WTC11 (cell line): ENCODE measurements at regions not wholly inside any gene's neighbourhood (a gene's known extent, or its start where the extent isn't known, plus 50 kb on each side); places are given as distances from the start of the nearest gene placed in this dataset.

ENCODE experiments used
- ATAC-seq: fragments of 200-7000 bp; cut with Tn5 transposase; 2 replicates; pipeline ENCODE4 v1.10.0; 2021; ENCODE audit warnings: mild to moderate bottlenecking, moderate library complexity
- CTCF ChIA-PET: fragments of 300-600 bp; sonication (Branson Sonifier 250); formaldehyde crosslinking; loops from one replicate; lab custom pipeline; 2021; ENCODE audit warnings: antibody characterized with exemption; lab: Charles Lee
- POLR2A ChIA-PET: fragments of 350-600 bp; sonication (Branson Sonifier 250); formaldehyde crosslinking; loops from one replicate; lab custom pipeline; 2021; ENCODE audit warnings: antibody characterized with exemption; lab: Charles Lee
- DNase-seq: peaks from one replicate; pipeline ENCODE4 v3.0.0; 2021; ENCODE audit warnings: low spot score
- H3K27ac Mint-ChIP-seq: 2 replicates; pipeline ENCODE4 v1.8.0; 2021; ENCODE audit warnings: mixed read lengths
- H3K27me3 Mint-ChIP-seq: 2 replicates; pipeline ENCODE4 v1.8.0; 2021; ENCODE audit warnings: low read depth, mild to moderate bottlenecking, moderate library complexity, mixed read lengths
- H3K36me3 Mint-ChIP-seq: 2 replicates; pipeline ENCODE4 v1.8.0; 2021; ENCODE audit warnings: mixed read lengths
- H3K4me1 Mint-ChIP-seq: 2 replicates; pipeline ENCODE4 v1.8.0; 2022; ENCODE audit warnings: mixed read lengths
- H3K4me3 Mint-ChIP-seq: 2 replicates; pipeline ENCODE4 v1.8.0; 2021; ENCODE audit warnings: mild to moderate bottlenecking, moderate library complexity, mixed read lengths
- H3K9me3 Mint-ChIP-seq: 2 replicates; pipeline ENCODE4 v1.8.0; 2021; ENCODE audit warnings: mixed read lengths
- HMGA2 ChIP-seq: fragments of 250-450 bp; sonication (Bioruptor Pico); IDR thresholded peaks from 2 replicates; pipeline ENCODE4 v1.4.0; 2021; ENCODE audit warnings: mild to moderate bottlenecking, moderate library complexity
- MYBL2 ChIP-seq: sonication (generic); formaldehyde crosslinking; IDR thresholded peaks from 2 replicates; pipeline ENCODE4 v1.8.1; 2023; ENCODE audit warnings: mild to moderate bottlenecking, moderate library complexity, missing genetic modification reagents
- NFATC4 ChIP-seq: fragments of 250-450 bp; sonication (Bioruptor Pico); IDR thresholded peaks from 2 replicates; pipeline ENCODE4 v1.9.0; 2021; ENCODE audit warnings: mild to moderate bottlenecking
- OVOL2 ChIP-seq: fragments of 250-450 bp; sonication (Bioruptor Pico); IDR thresholded peaks from 2 replicates; pipeline ENCODE4 v1.9.0; 2021; ENCODE audit warnings: mild to moderate bottlenecking, borderline replicate concordance
- PRRX2 ChIP-seq: fragments of 250-450 bp; sonication (Bioruptor Pico); IDR thresholded peaks from 2 replicates; pipeline ENCODE4 v1.8.0; 2021; ENCODE audit warnings: mild to moderate bottlenecking
- TP53 ChIP-seq: sonication (generic); formaldehyde crosslinking; IDR thresholded peaks from 2 replicates; pipeline ENCODE4 v1.8.1; 2023; ENCODE audit warnings: mild to moderate bottlenecking, missing genetic modification reagents
- ZNF232 ChIP-seq: sonication (generic); formaldehyde crosslinking; IDR thresholded peaks from 2 replicates; pipeline ENCODE4 v1.8.0; 2022; ENCODE audit warnings: mild to moderate bottlenecking, missing genetic modification reagents
- ZNF263 ChIP-seq: sonication (generic); formaldehyde crosslinking; IDR thresholded peaks from 2 replicates; pipeline ENCODE4 v1.8.1; 2022; ENCODE audit warnings: low read depth, mild to moderate bottlenecking, moderate library complexity, missing genetic modification reagents
- TF ChIP-seq, protein P1 (sequence below): fragments of 200-600 bp; IDR thresholded peaks from 2 replicates; pipeline ENCODE4 v1.8.0; 2022; ENCODE audit warnings: antibody characterized with exemption
- TF ChIP-seq, protein P2 (sequence below): sonication (generic); formaldehyde crosslinking; IDR thresholded peaks from 2 replicates; pipeline ENCODE4 v1.8.0; 2023; ENCODE audit warnings: missing genetic modification reagents
- TF ChIP-seq, protein P3 (sequence below): sonication (generic); formaldehyde crosslinking; IDR thresholded peaks from 2 replicates; pipeline ENCODE4 v1.8.1; 2023; ENCODE audit warnings: mild to moderate bottlenecking, missing genetic modification reagents
- TF ChIP-seq, protein P4 (sequence below): sonication (generic); formaldehyde crosslinking; IDR thresholded peaks from 2 replicates; pipeline ENCODE4 v1.8.0; 2022; ENCODE audit warnings: mild to moderate bottlenecking, missing genetic modification reagents
- TF ChIP-seq, protein P5 (sequence below): sonication (generic); formaldehyde crosslinking; IDR thresholded peaks from 2 replicates; pipeline ENCODE4 v1.8.0; 2022; ENCODE audit warnings: mild to moderate bottlenecking, missing genetic modification reagents
- TF ChIP-seq, protein P6 (sequence below): fragments of 250-450 bp; sonication (Bioruptor Pico); IDR thresholded peaks from 2 replicates; pipeline ENCODE4 v2.1.2; 2022; ENCODE audit warnings: mild to moderate bottlenecking, moderate library complexity

DNA sequence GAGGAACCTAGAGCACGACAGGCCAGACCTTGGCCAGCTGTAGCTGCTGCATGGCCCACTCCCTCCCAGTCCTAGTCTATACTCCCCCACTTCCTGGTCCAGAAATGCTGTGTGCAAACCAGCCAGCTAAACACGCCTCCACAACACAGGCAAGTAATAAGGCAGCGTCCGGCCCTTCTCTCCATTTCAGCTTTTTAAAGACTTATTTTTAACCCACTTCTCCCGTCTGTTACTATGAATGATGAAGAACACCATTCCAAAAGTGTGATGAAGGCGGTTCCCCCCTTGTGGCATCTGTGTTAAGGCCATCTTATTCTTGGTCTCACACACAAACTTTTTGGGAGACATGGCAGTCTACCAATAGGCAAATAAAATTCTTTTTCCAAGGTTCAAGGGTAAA is 164.1 kb upstream of the CHRNA7 start:
- Mint-ChIP-seq H3K27ac (no peak overlapping the region), H3K4me3 (no peak overlapping the region), H3K9me3 (peaks cover 29% of the 10 kb centered on the region)

DNA sequence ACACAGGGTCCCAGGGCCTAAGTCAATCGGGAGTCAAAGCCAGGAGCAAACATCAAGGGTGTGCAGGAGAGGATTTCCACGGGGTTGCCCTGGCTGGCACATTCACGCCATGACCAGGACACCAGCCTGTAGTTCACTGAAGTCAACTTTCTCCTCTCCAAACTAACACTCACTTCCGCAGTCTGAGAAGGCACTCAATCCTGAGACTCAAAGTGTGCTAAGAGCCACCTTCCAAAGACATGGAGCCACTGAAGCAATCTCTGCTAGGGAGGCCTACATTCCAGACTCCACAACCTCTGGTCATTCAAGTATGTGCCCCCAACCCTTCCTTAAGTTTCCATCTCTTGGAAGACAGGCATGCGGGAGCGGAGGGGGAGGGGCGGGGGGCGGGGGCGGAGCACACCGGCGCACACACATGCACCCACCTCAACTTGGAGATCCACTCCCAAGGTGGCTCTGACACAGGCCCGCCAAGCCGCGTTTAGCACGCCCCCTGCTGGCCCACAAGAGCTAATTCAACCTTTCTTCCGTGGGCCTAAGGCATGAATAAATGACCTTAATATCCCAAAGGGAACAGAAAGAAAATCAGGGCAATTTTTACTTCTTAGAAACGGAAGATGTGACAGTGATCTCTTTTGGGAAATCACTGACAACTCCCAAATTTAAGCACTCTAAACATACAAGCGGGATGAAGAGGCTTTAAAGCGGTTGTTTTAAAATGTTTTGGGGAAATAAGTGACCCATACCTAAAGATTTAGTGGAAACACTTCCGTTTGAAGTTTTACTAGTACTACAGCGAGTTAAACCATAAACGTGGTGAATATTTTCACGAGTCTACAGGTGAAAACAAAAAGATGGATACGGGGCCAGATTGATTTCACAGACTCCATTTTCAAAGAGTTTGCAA is 162.5 kb upstream of the CHRNA7 start:
- no peak for TF ChIP-seq ZNF263
- TF ChIP-seq, protein P1, sequence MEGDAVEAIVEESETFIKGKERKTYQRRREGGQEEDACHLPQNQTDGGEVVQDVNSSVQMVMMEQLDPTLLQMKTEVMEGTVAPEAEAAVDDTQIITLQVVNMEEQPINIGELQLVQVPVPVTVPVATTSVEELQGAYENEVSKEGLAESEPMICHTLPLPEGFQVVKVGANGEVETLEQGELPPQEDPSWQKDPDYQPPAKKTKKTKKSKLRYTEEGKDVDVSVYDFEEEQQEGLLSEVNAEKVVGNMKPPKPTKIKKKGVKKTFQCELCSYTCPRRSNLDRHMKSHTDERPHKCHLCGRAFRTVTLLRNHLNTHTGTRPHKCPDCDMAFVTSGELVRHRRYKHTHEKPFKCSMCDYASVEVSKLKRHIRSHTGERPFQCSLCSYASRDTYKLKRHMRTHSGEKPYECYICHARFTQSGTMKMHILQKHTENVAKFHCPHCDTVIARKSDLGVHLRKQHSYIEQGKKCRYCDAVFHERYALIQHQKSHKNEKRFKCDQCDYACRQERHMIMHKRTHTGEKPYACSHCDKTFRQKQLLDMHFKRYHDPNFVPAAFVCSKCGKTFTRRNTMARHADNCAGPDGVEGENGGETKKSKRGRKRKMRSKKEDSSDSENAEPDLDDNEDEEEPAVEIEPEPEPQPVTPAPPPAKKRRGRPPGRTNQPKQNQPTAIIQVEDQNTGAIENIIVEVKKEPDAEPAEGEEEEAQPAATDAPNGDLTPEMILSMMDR = peak; percentile 87
- TF ChIP-seq, all 79 proteins: peak for 1
- peaks cover 20% of the 10 kb centered on the region for H3K27me3 Mint-ChIP-seq
- H3K27ac Mint-ChIP-seq = peak overlapping the region; percentile 49; the same call in 1 of the 2 replicates
- CTCF ChIA-PET = interaction anchor here (0.6 to 1.1 kb wide), 12 partner anchors 8 to 320 kb away, joined by 3 to 12 read pairs (median 4); no protein-coding TSS in a partner anchor
- ATAC-seq (peak; percentile 43), DNase-seq (peak; percentile 69)
- H3K4me3 Mint-ChIP-seq = peak overlapping the region; percentile 20; the same call in 1 of the 2 replicates
- peaks cover 23% of the 10 kb centered on the region for H3K36me3 Mint-ChIP-seq
- peaks cover 20% of the 10 kb centered on the region for H3K9me3 Mint-ChIP-seq
- peaks cover 18% of the 10 kb centered on the region for H3K4me1 Mint-ChIP-seq
- POLR2A ChIA-PET = no interaction called here

More for the DNA sequence above, 164.1 kb upstream of the CHRNA7 start:
- POLR2A ChIA-PET = no interaction called here
- TF ChIP-seq NFATC4 (CRISPR knock-in tag) (no peak), ZNF232 (CRISPR knock-in tag) (no peak), OVOL2 (CRISPR knock-in tag) (no peak), TP53 (CRISPR knock-in tag) (no peak)
- TF ChIP-seq, protein P2, sequence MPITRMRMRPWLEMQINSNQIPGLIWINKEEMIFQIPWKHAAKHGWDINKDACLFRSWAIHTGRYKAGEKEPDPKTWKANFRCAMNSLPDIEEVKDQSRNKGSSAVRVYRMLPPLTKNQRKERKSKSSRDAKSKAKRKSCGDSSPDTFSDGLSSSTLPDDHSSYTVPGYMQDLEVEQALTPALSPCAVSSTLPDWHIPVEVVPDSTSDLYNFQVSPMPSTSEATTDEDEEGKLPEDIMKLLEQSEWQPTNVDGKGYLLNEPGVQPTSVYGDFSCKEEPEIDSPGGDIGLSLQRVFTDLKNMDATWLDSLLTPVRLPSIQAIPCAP (CRISPR knock-in tag) = no peak
- TF ChIP-seq, protein P3, sequence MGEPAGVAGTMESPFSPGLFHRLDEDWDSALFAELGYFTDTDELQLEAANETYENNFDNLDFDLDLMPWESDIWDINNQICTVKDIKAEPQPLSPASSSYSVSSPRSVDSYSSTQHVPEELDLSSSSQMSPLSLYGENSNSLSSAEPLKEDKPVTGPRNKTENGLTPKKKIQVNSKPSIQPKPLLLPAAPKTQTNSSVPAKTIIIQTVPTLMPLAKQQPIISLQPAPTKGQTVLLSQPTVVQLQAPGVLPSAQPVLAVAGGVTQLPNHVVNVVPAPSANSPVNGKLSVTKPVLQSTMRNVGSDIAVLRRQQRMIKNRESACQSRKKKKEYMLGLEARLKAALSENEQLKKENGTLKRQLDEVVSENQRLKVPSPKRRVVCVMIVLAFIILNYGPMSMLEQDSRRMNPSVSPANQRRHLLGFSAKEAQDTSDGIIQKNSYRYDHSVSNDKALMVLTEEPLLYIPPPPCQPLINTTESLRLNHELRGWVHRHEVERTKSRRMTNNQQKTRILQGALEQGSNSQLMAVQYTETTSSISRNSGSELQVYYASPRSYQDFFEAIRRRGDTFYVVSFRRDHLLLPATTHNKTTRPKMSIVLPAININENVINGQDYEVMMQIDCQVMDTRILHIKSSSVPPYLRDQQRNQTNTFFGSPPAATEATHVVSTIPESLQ (CRISPR knock-in tag) = no peak
- TF ChIP-seq, protein P4, sequence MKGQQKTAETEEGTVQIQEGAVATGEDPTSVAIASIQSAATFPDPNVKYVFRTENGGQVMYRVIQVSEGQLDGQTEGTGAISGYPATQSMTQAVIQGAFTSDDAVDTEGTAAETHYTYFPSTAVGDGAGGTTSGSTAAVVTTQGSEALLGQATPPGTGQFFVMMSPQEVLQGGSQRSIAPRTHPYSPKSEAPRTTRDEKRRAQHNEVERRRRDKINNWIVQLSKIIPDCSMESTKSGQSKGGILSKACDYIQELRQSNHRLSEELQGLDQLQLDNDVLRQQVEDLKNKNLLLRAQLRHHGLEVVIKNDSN (CRISPR knock-in tag) = no peak
- TF ChIP-seq, protein P5, sequence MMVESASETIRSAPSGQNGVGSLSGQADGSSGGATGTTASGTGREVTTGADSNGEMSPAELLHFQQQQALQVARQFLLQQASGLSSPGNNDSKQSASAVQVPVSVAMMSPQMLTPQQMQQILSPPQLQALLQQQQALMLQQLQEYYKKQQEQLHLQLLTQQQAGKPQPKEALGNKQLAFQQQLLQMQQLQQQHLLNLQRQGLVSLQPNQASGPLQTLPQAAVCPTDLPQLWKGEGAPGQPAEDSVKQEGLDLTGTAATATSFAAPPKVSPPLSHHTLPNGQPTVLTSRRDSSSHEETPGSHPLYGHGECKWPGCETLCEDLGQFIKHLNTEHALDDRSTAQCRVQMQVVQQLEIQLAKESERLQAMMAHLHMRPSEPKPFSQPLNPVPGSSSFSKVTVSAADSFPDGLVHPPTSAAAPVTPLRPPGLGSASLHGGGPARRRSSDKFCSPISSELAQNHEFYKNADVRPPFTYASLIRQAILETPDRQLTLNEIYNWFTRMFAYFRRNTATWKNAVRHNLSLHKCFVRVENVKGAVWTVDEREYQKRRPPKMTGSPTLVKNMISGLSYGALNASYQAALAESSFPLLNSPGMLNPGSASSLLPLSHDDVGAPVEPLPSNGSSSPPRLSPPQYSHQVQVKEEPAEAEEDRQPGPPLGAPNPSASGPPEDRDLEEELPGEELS (CRISPR knock-in tag) = no peak
- ATAC-seq = no peak
- no peak for DNase-seq
- Mint-ChIP-seq H3K36me3 (peaks cover 31% of the 10 kb centered on the region), H3K27me3 (peaks cover 20% of the 10 kb centered on the region), H3K4me1 (peaks cover 20% of the 10 kb centered on the region)
- CTCF ChIA-PET = no interaction called here

DNA sequence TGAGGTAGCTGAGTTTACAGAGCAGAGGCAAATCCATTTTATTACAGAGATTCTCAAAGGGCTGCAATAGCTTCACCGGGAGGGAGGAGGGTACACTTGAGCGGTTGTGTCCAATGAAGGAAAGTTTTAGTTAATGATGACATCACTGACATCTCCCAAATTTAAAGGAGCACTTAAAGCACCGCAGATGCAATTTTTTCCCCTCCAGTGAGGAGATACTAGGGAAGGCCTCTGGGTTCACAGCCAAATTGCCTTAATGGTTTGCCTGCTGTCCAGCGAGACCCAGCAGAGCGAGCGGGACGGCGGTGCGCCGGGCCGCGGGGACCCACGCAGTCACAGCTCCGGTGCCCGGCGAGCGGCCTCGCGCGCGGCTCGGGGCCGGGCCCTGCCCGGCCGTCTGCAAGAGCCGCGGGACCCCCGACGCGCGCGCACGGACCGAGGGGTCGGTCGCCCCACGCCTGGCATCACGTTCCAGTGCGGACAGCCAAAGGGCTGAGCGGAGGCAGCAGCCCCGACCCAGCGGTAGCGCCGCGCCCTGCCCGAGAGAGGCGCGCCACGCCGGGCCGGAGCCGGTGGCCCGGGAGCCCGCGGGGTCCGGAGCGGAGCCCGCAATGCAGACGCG is 160.5 kb upstream of the CHRNA7 start:
- H3K4me3 Mint-ChIP-seq = peak overlapping the region; percentile 77
- DNase-seq (peak; percentile 22), ATAC-seq (peak; percentile 8)
- POLR2A ChIA-PET = no interaction called here
- no peak overlapping the region for H3K27ac Mint-ChIP-seq
- H3K36me3 Mint-ChIP-seq = peaks cover 3% of the 10 kb centered on the region
- peaks cover 20% of the 10 kb centered on the region for H3K27me3 Mint-ChIP-seq
- H3K4me1 Mint-ChIP-seq = peaks cover 18% of the 10 kb centered on the region
- CTCF ChIA-PET = interaction anchor here (1.2 to 1.9 kb wide), 2 partner anchors 17 to 160 kb away, joined by 5 to 8 read pairs; no protein-coding TSS in a partner anchor
- H3K9me3 Mint-ChIP-seq = peaks cover 5% of the 10 kb centered on the region; the same call in 1 of the 2 replicates
- no peak for TF ChIP-seq HMGA2 (CRISPR knock-in tag)
- no peak for TF ChIP-seq PRRX2 (CRISPR knock-in tag)
- TF ChIP-seq MYBL2 (CRISPR knock-in tag) = no peak
- TF ChIP-seq, protein P6, sequence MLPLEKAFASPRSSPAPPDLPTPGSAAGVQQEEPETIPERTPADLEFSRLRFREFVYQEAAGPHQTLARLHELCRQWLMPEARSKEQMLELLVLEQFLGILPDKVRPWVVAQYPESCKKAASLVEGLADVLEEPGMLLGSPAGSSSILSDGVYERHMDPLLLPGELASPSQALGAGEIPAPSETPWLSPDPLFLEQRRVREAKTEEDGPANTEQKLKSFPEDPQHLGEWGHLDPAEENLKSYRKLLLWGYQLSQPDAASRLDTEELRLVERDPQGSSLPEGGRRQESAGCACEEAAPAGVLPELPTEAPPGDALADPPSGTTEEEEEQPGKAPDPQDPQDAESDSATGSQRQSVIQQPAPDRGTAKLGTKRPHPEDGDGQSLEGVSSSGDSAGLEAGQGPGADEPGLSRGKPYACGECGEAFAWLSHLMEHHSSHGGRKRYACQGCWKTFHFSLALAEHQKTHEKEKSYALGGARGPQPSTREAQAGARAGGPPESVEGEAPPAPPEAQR = no peak
- TF ChIP-seq, all 79 proteins: peak for 0
